Glomerular endothelial cell (primary cell): ENCODE measurements at regions not wholly inside any gene's neighbourhood (a gene's known extent, or its start where the extent isn't known, plus 50 kb on each side); places are given as distances from the start of the nearest gene placed in this dataset.

Experiments
- DNase-seq: peaks from one replicate; pipeline ENCODE4 v3.0.0-alpha.2; 2011; ENCODE audit warnings: low read depth, low spot score; ENCODE audit errors: extremely low read depth

DNA sequence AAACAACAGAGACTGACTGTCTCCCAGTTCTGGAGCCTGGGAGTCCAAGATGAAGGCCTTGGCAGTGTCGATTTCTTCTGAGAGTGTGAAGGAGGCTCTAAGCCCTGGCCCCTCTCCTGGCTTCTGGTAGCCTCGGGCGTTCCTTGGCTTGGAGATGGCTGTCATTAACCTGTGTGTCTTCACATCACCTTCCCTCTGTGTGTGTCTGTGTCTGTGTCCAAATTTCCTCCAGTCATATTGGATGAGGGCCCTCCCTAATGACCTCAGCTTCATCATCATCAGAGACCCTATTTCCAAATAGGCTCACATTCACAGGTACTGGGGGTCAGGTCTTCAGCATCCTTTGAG, 138.3 kb downstream of the TOMM20 start:
- DNase-seq: no peak

DNA sequence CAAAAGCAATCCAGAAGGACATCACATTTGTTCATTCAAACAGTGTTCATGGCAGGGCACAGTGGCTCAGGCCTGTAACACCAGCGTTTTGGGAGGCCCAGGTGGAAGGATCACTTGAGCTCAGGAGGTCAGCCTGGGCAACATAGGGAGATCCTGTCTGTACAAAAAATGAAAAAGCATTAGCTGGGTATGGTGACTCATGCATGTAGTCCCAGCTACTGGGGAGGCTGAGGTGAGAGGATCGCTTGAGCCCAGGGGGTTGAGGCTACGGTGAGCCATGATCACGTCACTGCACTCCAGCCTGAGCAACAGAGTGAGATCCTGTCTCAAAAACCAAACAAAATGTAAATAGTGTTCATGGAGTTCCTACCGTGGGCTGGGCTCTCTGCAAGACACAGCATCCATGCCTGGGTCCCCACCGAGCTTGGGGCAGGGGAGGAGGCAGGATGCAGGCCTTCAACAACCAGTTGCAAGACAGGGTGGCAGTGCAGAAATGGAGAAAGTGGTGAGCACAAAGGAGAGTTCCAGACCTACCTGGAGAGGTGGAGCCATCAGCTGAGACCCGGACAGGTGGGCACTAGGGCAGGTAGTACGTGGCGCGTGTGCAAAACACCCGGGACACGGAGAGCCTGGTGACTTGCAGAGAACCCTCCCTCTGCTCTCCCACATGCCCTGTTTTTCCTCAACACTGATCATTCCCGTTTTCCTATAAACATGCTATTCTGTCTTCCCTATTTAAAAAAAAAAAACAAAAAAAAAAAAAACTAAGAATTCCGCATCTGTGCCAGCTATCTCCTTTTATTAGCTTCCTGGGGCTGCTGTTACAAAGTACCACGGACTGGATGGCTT, 138.9 kb downstream of the TOMM20 start:
- no peak for DNase-seq

DNA sequence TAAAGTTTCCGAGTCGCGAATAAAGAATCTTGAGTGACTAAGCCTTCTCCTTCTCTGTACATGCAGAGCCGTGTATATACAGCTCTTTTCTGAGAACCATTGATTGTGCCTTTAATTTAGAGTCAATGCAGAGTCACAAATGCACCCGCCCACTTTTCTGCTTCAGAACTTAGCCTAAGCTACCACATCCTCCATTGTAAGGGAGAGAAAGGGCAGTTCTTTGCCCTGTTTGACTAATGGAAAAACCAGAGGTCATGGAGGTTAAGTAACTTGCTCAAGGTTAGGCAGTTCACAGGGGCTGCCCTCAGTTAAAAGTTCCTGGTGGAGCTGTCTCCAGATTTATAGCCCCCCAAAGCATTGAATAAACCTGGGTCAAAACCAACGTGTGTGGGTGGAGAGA, 139.6 kb downstream of the TOMM20 start:
- no peak for DNase-seq

DNA sequence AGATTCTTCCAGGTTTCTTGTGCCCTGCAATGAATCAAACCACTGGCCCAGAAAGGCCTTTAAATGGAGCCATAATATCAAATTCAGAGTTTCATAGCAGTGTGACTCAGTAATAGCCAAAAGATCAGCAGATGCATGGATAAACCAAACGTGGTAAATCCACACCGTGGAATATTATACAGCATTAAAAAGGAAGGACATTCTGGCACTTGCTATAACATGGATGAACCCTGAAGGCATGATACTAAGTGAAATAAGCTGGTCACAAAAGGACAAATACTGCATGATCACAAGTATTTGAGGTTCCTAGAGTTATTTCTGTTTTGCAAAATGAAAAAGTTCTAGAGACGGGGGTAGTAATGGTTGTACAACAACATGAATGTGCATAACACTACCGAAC, 140.1 kb downstream of the TOMM20 start:
- no peak for DNase-seq

DNA sequence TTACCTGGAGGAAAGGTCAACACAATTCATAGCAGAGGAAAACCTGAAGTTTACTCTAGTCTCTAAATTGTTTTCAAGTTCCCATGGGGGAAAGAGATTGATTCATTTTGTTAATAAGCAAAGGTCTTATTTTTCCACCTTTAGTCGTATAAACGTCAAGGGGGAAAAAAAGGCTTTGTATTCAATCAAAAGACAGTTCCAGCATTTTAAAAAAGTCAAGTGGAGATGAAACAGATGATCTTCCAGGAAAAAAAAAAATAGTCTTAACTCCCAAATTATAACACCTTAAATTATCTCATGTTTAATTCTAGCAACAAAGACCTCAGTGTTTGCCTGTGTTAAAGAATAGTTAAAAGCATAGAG, 140.5 kb downstream of the TOMM20 start:
- DNase-seq: no peak

DNA sequence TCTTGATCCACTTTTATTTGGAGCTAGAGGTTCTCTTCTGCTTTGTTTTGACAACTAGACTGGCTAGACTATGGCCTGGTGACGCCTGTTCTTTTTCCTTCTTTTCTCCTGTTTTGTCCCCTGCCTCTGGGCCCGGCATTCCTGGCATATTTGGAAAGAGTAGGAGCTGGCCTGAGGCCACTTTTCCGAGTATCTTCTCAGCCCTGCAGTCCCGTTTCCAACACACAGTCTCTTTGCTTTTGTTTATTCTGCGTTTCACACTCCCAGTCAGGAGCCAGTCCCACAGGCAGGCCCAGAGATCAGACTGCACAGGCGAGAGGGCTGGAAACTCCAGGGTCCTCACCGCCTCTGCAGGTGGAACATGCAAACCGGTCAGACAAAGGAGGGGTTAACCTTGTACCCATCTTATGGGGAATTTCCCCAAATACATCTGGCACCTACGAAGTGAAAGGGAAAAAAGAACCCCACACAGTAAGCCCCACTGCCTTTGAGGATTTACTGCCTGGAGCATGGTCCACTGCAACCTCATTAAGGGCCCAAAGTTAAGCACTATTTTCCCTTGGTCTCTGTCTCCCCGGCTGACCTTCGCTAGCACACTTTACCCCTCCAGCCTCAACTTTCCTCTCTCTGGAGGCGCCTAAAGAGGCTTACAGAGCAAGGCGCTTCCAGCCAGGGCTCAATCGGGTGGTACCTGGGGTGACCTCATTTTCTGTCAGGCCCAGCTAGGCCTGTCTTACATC, 141.1 kb downstream of the TOMM20 start:
- DNase-seq: peak; percentile 89

DNA sequence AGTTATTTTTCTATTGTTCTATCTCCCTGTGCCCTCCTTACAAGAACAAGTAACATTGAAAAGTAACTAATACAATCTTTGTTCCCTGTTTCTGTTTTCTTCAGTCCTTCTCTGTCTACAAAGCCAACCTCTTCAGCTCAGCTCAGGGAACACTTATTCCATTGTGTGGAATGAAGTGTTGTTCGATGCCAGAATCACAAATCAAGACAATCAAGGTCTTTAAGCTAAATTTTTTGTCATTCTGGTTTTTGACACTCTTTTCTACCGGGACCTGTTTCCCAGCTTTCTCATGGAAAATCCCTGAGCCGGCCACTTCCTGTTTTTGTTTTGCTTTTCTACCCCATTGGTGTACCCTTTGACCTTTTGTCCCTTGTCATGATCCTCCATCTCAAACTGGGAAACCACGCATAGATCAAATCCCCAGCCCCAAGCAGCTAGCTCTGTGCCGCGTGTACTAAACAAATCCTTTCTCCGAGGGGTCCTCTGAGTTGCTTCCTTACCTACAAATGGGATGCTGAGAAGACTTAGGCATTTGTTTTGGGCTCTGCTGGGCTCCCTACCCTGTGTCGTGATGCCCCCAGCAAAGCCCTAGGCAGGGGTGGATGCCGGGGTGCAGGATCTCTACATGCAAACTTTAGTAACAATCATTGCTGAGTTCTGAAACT, 141.8 kb downstream of the TOMM20 start:
- peak; percentile 93 for DNase-seq

DNA sequence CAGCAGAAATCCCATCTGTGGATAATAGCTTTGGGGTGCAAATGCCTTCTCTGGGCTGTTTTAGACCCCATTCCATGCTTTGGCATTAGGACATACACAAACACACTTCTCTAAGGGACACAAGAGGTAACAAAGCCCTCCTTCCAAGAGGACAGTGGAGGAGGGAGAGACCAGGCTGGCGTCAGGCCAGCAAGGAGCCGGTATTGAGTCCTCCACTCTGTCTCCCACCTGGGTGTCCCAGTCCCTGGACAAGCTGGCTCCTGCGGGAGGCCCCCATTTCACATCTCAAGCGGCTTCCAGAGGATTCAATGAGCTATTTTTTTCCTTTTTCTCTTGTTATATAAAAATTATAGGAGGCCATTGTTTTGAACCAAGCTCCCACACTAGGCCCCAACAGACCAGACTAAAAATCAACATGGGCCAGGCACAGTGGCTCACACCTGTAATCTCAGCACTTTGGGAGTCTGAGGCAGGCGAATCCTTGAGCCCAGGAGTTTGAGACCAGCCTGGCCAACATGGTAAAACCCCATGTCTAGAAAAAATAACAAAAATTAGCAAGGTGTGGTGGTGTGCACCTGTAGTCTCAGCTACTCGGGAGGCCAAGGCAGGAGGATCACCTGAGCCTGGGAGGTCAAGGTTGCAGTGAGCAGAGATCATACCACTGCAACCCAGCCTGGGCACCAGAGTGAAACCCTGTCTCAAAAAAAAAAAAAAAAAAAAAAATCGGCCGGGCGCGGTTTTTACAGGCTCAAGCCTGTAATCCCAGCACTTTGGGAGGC, 142.9 kb downstream of the TOMM20 start:
- DNase-seq: no peak

DNA sequence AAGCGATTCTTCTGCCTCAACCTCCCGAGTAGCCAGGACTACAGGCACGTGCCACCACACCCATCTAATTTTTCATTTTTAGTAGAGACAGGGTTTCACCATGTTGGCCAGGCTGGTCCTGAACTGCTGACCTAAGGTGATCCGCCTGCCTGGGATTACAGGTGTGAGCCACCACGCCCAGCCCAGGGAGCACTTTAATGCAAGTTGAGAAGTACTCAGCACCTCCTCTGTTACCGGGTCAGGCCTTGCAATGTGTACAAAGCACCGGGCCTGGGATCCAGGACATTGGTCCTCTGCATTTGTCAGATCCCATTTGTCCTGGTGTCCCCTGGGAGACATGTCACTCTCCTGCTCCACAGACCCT, 143.6 kb downstream of the TOMM20 start:
- no peak for DNase-seq

DNA sequence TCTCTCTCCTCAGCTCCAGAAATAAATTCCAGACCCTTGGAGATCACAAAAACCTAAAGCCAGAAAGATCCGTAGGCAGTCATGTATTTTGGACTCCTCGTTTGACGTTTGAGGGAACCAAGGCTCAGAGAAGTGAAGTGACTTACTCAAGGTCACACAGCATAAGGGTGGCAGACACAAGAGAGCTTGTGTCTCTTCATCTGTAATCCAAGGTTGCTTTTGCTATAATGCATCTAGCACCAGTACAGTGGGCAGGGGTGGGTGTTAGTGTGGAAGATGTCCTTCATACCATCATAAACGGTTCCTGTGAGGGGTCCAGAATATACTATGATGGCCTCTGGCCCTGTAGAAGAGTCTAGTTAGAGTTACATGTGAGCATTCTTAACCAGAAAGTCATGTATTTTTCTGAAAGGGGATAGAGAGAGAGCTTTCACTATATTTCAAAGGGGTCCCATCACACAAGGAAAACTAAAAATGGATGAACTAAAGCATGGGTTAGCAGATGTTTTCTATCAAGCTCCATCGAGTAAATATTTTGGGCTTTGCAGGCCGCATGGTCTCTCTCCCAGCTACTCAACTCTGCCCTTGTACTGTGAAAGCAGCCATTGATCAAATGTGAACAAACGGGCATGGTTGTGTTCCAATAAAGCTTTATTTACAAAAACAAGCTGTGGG, 144.9 kb downstream of the TOMM20 start:
- no peak for DNase-seq

DNA sequence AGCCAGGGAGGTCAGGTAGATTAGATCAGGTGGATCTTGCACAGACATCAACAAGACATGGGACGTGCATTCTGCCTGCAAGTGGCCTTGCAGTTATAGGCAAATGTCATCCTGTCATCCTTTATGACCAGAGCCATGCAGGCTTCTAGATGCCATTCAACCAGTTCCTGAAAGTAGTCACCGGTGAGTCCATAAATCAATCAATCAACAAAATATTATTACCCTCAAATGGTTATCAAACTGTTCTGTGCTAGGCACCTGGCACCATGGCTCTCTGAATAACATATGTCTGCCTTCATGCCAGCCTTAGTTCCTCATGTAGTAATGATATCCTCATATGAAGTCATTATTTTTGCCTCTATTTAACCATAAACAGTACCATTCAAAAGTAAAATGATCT, 146.9 kb downstream of the TOMM20 start:
- DNase-seq: no peak

DNA sequence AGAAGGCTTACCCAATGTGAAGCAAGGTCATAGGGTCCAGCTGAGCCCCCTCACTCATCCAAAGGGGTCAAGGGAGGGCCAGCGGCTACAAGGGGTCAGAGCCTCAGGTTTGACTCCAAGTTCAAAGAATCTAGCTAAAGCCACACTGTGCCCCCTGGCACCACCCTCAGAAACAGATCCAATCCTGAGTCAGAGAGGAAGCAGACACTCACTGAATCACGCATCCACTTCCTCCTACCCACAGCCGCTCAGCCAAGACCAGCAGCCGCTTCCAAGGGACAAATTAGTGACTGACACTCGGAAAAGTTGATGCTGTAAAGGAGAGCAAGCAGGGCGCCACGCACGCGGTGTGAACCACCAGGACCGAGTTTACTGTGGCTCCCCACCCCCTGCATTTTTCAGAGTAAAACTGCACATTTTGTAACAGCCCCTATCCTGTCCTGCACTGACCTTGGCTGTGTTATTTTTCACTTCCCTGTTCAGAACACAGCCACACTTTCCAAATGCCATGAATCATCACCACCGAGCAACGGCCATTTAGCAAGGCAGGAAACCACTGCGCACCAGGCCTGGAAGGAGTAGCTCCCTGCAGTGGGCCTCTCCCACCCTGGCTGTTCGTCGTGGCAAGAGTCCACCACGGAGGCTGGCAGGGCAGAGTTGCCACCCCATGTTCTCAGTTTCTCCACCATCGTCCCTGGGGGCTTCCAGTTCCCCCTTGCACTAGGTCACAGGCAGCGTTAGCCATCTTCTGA, 147.8 kb downstream of the TOMM20 start:
- DNase-seq: peak; percentile 89

DNA sequence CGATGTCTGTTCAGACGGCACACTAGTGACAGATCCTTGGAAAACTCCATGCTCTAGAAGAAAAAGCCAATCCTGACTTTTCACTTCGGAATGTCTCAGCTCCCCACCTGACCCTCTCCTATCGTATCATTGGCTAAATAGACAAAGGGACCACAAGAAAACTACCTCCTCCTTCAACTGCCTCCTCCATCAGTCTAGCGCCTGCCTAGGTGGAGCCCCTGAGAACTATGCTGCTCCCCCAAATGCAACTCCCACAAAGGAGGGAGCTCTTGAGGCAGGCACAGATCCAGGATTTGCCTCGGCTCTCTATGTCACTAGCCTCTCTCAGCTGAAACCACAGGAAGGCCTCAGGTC, 148.4 kb downstream of the TOMM20 start:
- DNase-seq: no peak

DNA sequence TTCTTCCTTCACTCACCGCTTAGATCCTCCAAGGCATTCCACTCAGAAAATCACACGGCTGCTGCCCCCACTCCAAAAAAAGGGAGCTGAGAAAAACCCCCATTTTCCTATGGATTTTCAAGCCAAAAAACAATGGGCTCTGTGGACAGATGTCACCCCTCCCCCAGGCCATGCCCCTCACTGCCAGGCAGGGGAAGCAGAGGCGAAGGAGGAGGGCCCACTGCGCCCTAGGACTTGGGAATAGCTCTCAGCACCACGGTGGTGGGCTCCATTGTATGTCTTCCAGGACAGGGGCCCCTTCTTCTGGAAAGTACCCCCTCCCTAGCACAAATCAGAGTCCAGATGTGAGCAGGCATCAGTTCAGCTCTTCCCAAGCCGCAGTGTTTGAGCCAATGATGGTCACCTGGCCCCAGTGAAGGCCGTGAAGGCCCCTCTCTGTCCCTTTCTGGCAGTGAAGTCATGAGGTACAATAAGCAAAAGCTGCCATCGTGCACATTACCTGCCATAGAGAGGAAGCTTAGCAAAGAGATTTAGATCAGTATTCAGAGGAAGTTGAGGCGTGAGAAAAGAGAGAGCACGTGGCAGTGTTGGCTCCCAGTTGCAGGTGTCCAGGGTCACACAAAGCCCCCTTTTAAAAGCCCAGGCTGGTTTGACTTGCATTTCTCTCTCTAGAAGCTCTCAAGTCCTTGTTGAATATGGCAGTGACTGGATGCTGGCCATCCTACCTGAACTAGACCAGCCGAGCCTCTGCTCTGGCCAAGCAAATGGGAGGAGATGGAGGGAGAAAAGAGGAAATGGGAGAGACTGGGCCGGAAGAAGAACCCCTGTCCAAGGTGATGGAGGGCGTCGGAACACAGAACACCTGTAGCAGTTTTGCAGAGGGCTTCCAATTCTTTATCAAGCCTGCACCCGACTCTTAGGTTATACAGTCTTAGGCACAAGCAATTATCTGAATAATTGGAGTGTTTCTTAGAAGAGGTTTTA, 149.0 kb downstream of the TOMM20 start:
- no peak for DNase-seq

DNA sequence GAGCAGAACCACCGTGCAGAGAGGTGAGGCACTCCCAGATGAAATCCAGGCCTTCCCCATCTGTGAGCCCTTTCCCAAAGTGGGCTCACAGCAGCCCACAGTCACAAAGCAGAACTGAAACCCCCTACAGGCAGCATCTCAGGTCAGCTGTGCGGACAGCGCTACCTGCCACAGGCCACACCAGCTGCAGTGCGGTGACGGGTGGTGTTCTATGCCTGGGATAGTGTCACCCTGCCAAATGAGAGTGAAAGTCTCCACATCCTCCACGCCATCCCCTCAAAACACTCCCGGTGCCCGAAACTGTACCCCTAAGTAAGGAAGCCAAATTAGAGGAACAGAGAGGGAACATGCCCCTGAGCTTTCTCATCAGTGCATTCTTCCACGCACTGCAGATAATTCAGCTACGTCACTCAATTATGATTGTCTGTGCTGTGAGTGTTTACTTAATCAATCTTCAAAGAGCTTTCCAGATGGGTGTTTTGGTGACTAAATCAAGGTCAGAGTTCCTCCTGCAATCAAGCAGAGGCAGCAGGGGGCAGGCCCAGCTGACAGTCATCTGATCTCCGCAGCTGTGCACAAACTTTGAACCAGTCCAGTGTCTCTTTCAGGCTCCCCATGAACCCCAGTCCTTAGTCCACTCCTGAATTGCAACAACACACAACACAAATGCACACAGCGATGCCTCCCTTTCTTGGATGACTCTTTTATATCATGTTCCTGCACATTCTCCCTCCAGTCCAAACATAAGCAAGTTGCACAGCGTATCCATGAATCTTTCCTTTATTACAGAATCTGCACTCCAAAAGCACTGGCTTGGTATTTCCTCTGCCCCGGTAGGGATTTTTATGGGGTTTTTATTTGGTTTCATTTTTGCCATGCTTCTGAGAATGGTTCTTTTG, 150.0 kb downstream of the TOMM20 start:
- DNase-seq: no peak

DNA sequence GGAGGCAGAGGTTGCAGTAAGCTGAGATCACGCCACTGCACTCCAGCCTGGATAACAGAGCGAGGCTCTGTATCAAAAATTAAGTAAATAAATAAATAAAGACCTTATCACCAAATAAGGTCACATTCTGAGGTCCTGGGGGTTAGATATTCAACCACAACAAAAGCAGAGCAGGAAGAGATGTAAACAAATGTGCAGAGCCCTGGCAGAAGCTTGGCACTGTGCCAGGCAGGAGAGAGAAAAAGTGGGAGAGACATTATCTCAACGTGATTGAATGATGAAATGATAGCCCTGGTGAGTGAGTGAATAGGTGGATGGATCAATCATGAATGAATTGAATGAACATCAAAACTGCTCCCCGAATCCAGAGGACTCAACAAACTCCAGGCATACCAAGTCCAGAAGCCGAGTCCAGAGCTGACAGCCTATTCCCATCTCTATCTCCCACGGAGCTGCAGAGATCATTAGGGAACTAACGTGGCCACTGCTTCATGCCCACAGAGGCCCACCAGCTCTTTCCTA, 150.7 kb downstream of the TOMM20 start:
- no peak for DNase-seq

DNA sequence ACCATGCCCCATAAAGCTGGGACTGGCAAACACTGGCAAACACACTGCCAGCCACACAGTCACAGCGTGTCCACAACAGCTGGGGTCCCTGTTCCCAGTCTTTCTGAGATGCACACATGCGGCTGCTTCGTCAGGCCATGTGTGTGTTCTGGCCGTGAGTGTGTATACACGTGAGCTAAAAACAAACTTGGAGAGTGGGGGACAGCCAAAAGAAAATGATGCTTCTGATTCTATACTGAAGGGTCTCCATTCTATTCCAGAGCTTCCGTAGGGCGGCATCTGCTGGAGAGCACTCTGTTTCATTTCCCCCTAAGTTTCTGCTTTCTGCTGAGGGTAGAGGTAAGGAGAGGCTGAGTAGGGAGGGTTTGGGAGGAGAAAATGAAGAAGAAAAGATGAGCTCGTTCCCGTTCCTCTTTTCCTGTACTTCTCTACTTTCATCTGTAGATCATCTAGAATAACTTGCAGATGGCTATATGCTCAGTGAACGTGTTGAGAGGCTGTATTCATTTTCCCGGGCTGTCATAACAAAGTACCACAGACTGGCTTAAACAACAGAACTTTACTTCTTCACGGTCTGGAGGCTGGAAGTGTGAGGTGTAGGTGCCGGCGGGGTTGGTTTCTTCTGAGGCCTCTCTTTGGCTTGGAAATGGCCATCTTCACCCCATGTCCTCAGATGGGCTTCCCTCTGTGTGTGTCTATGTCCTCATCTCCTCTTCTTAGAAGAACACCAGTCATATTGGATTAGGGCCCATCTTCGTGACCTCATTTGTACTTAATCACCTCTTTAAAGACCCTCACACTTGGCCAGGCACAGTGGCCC, 151.6 kb downstream of the TOMM20 start:
- DNase-seq: no peak
